H1 (cell line): ENCODE measurements at regions not wholly inside any gene's neighbourhood (a gene's known extent, or its start where the extent isn't known, plus 50 kb on each side); places are given as distances from the start of the nearest gene placed in this dataset.

Experiments
- CTCF ChIA-PET: fragments of 300-600 bp; sonication (Branson Sonifier 250); formaldehyde crosslinking; loops from one replicate; lab custom pipeline; 2021; ENCODE audit not compliant: partially characterized antibody; lab: Charles Lee
- POLR2A ChIA-PET: fragments of 300-600 bp; sonication (Branson Sonifier 250); formaldehyde crosslinking; loops from one replicate; lab custom pipeline; 2021; ENCODE audit warnings: inconsistent platforms; ENCODE audit not compliant: partially characterized antibody; lab: Charles Lee
- DNase-seq, 2 experiments: peaks; one replicate each; pipeline versions ENCODE4 v3.0.0 to v3.0.0-alpha.2; 2010 to 2022; ENCODE audit warnings: low spot score in 2 of 2, low read depth in 1 of 2, mixed read lengths in 1 of 2
- FAIRE-seq: peaks from 2 replicates; lab custom pipeline; 2011; peaks lifted over from hg19 to GRCh38; lab: Jason Lieb, UNC
- H2AFZ ChIP-seq: 2 replicates; pipeline ENCODE4 v1.8.1; 2012; ENCODE audit warnings: low read length, inconsistent platforms
- H2AK5ac ChIP-seq: 2 replicates; pipeline ENCODE4 v1.6.1; 2013; ENCODE audit warnings: low read depth, low read length
- H2BK120ac ChIP-seq: replicated peaks from 2 replicates; pipeline ENCODE3; 2013; ENCODE audit warnings: low read depth, low read length, inconsistent platforms
- H2BK12ac ChIP-seq: 2 replicates; pipeline ENCODE4 v1.6.1; 2013; ENCODE audit warnings: low read depth, low read length
- H2BK15ac ChIP-seq: 2 replicates; pipeline ENCODE4 v1.6.1; 2013; ENCODE audit warnings: low read length
- H2BK20ac ChIP-seq: 2 replicates; pipeline ENCODE4 v1.6.1; 2013; ENCODE audit warnings: low read length
- H2BK5ac ChIP-seq: 2 replicates; pipeline ENCODE4 v1.6.1; 2013; ENCODE audit warnings: low read depth, low read length
- H3K14ac ChIP-seq: 2 replicates; pipeline ENCODE4 v1.6.1; 2013; ENCODE audit warnings: inconsistent platforms; ENCODE audit not compliant: insufficient read length
- H3K18ac ChIP-seq: 2 replicates; pipeline ENCODE4 v1.6.1; 2013; ENCODE audit warnings: low read length; ENCODE audit errors: extremely low read depth
- H3K23ac ChIP-seq: 2 replicates; pipeline ENCODE4 v1.6.1; 2013; ENCODE audit warnings: inconsistent platforms; ENCODE audit not compliant: insufficient read length
- H3K23me2 ChIP-seq: 2 replicates; pipeline ENCODE4 v1.6.1; 2013; ENCODE audit warnings: low read depth, low read length
- H3K27ac ChIP-seq: 2 replicates; pipeline ENCODE4 v1.6.1; 2011; ENCODE audit warnings: low read depth, low read length, inconsistent platforms
- H3K27me3 ChIP-seq, 4 experiments: replicated peaks in 1 of 4; 1 replicate in 1 of 4; 2 replicates in 3 of 4; pipeline versions ENCODE4 v1.6.1 to v1.8.1; 2011 to 2013; ENCODE audit warnings: low read length in 3 of 4, mild to moderate bottlenecking in 3 of 4, inconsistent platforms in 2 of 4, mixed read lengths in 2 of 4, moderate library complexity in 1 of 4; ENCODE audit not compliant: control insufficient read depth in 3 of 4, insufficient read depth in 3 of 4; ENCODE audit errors: extremely low read depth in 1 of 4
- H3K36me3 ChIP-seq, 4 experiments: 2 replicates each; pipeline versions ENCODE4 v1.6.1 to v1.8.1; 2011 to 2013; ENCODE audit warnings: mild to moderate bottlenecking in 4 of 4, low read length in 3 of 4, moderate library complexity in 2 of 4, control low read depth in 1 of 4, inconsistent platforms in 1 of 4; ENCODE audit not compliant: insufficient read depth in 4 of 4, control insufficient read depth in 2 of 4
- H3K4ac ChIP-seq: replicated peaks from 2 replicates; pipeline ENCODE3; 2013; ENCODE audit warnings: low read length, low read depth, mixed read lengths, inconsistent platforms; ENCODE audit not compliant: insufficient read length
- H3K4me1 ChIP-seq, 4 experiments: replicated peaks in 1 of 4; 1 replicate in 1 of 4; 2 replicates in 3 of 4; pipeline versions ENCODE4 v1.6.1 to v1.8.1; 2011 to 2013; ENCODE audit warnings: low read length in 3 of 4, inconsistent platforms in 2 of 4, mixed read lengths in 1 of 4; ENCODE audit not compliant: insufficient read depth in 4 of 4, control insufficient read depth in 3 of 4
- H3K4me2 ChIP-seq, 2 experiments: 2 replicates each; pipeline versions ENCODE4 v1.6.1 to v1.8.1; 2011 to 2013; ENCODE audit warnings: low read depth in 2 of 2, low read length in 2 of 2, control low read depth in 1 of 2, inconsistent platforms in 1 of 2, mild to moderate bottlenecking in 1 of 2; ENCODE audit not compliant: insufficient read depth in 1 of 2
- H3K4me3 ChIP-seq, 4 experiments: fragments of 200-600, 300-600 bp in 1 of 4; sonication (generic), shearing (Covaris generic), sonication (Bioruptor Twin) in 1 of 4; 2 replicates each; pipeline versions ENCODE4 v1.5.1 to v1.8.1; 2011 to 2016; ENCODE audit warnings: low read length in 4 of 4, low read depth in 3 of 4, control low read depth in 2 of 4, inconsistent platforms in 2 of 4, mild to moderate bottlenecking in 2 of 4, mixed read lengths in 1 of 4, moderate library complexity in 1 of 4; ENCODE audit not compliant: insufficient read depth in 2 of 4; ENCODE audit errors: extremely low read depth in 1 of 4
- H3K56ac ChIP-seq: replicated peaks from 2 replicates; pipeline ENCODE3; 2013; ENCODE audit warnings: low read depth, mild to moderate bottlenecking, mixed read lengths, low read length, inconsistent platforms; ENCODE audit not compliant: insufficient read length
- H3K79me1 ChIP-seq: 2 replicates; pipeline ENCODE4 v1.6.1; 2013; ENCODE audit warnings: low read depth, low read length, control low read depth
- H3K79me2 ChIP-seq, 2 experiments: 2 replicates each; pipeline versions ENCODE4 v1.6.1 to v1.8.1; 2012 to 2013; ENCODE audit warnings: low read length in 2 of 2, mild to moderate bottlenecking in 2 of 2, inconsistent platforms in 1 of 2; ENCODE audit not compliant: insufficient read depth in 2 of 2, control insufficient read depth in 1 of 2
- H3K9ac ChIP-seq, 4 experiments: replicated peaks in 1 of 4; 1 replicate in 1 of 4; 2 replicates in 3 of 4; pipeline versions ENCODE4 v1.6.1 to v1.8.1; 2011 to 2013; ENCODE audit warnings: low read depth in 3 of 4, low read length in 3 of 4, control low read depth in 2 of 4, mild to moderate bottlenecking in 2 of 4, moderate library complexity in 2 of 4, inconsistent platforms in 1 of 4; ENCODE audit errors: extremely low read depth in 1 of 4
- H3K9me3 ChIP-seq, 2 experiments: 2 replicates each; pipeline versions ENCODE4 v1.6.1 to v1.8.1; 2012 to 2013; ENCODE audit warnings: mild to moderate bottlenecking in 2 of 2, moderate library complexity in 2 of 2, control low read depth in 1 of 2, inconsistent platforms in 1 of 2, low read depth in 1 of 2, low read length in 1 of 2, mixed read lengths in 1 of 2; ENCODE audit not compliant: insufficient read depth in 2 of 2
- H4K20me1 ChIP-seq, 2 experiments: replicated peaks in 1 of 2; 2 replicates each; pipeline versions ENCODE3 to v1.8.1; 2011 to 2013; ENCODE audit warnings: inconsistent platforms in 2 of 2, low read length in 2 of 2, mild to moderate bottlenecking in 1 of 2; ENCODE audit not compliant: insufficient read depth in 2 of 2, control insufficient read depth in 1 of 2
- H4K5ac ChIP-seq: 2 replicates; pipeline ENCODE4 v1.6.1; 2013; ENCODE audit warnings: low read length, low read depth, mixed read lengths, inconsistent platforms; ENCODE audit not compliant: insufficient read length
- H4K8ac ChIP-seq: 2 replicates; pipeline ENCODE4 v1.8.0; 2013; ENCODE audit warnings: mild to moderate bottlenecking, moderate library complexity, low read length, inconsistent platforms; ENCODE audit not compliant: insufficient read depth; ENCODE audit errors: extremely low read depth
- H4K91ac ChIP-seq: replicated peaks from 2 replicates; pipeline ENCODE3; 2013; ENCODE audit warnings: low read length, mixed read lengths, inconsistent platforms; ENCODE audit not compliant: insufficient read length
- CBX8 ChIP-seq: fragments of 300-800, 300-1000 bp; sonication (generic); IDR thresholded peaks from 2 replicates; pipeline ENCODE4 v1.7.1; 2016; ENCODE audit warnings: low read depth, low read length, borderline replicate concordance
- FOSL1 ChIP-seq: IDR thresholded peaks from 2 replicates; pipeline ENCODE4 v1.6.1; 2011; ENCODE audit warnings: mild to moderate bottlenecking, low read depth, low read length, moderate library complexity; ENCODE audit not compliant: insufficient read depth
- GABPA ChIP-seq: IDR thresholded peaks from 2 replicates; pipeline ENCODE4 v1.6.1; 2011; ENCODE audit warnings: mild to moderate bottlenecking, low read length, moderate library complexity, borderline replicate concordance; ENCODE audit not compliant: insufficient read depth
- GTF2F1 ChIP-seq: IDR thresholded peaks from 2 replicates; pipeline ENCODE4 v1.6.1; 2012; ENCODE audit warnings: low read depth, low read length, improper control_type of control experiment, borderline replicate concordance
- NRF1 ChIP-seq: IDR thresholded peaks from 2 replicates; pipeline ENCODE4 v1.6.1; 2011; ENCODE audit warnings: mild to moderate bottlenecking, low read depth, low read length, improper control_type of control experiment
- RNF2 ChIP-seq: fragments of 200-900, 300-1000 bp; sonication (generic); IDR thresholded peaks from 2 replicates; pipeline ENCODE4 v1.7.1; 2016; ENCODE audit warnings: borderline replicate concordance, low read depth, mild to moderate bottlenecking, antibody characterized with exemption, low read length; ENCODE audit not compliant: poor library complexity, severe bottlenecking; ENCODE audit errors: missing control alignments
- SP1 ChIP-seq: IDR thresholded peaks from 2 replicates; pipeline ENCODE4 v1.6.1; 2011; ENCODE audit warnings: low read depth, low read length
- SP2 ChIP-seq: IDR thresholded peaks from 2 replicates; pipeline ENCODE4 v1.6.1; 2012; ENCODE audit warnings: mild to moderate bottlenecking, low read length, inconsistent platforms
- YY1 ChIP-seq: IDR thresholded peaks from 2 replicates; pipeline ENCODE4 v1.6.1; 2011; ENCODE audit warnings: low read depth, mild to moderate bottlenecking, low read length
- WGBS, 2 experiments: shearing (Covaris generic) in 1 of 2; methylation state at CpG; one replicate each; pipeline versions ENCODE4 v1.1.6 to v1.1.7; 2013 to 2015; ENCODE audit warnings: low lambda C conversion rate in 2 of 2, mixed read lengths in 2 of 2, inconsistent platforms in 1 of 2, low coverage in 1 of 2, missing lambda C conversion rate in 1 of 2; ENCODE audit not compliant: insufficient replicate concordance in 2 of 2, insufficient coverage in 1 of 2, insufficient read length in 1 of 2; ENCODE audit errors: extremely low coverage in 1 of 2, missing lambda C conversion rate in 1 of 2; 5-methylcytosine and 5-hydroxymethylcytosine counted together
- TF ChIP-seq, protein P1 (sequence below), 3 experiments: IDR thresholded peaks; 1 replicate in 2 of 3; 2 replicates in 1 of 3; pipeline versions ENCODE4 v1.5.1 to v1.6.1; 2011; ENCODE audit warnings: low read length in 3 of 3, mild to moderate bottlenecking in 3 of 3, inconsistent platforms in 2 of 3, low read depth in 1 of 3, moderate library complexity in 1 of 3; ENCODE audit not compliant: insufficient read depth in 1 of 3; ENCODE audit errors: control extremely low read depth in 1 of 3

DNA sequence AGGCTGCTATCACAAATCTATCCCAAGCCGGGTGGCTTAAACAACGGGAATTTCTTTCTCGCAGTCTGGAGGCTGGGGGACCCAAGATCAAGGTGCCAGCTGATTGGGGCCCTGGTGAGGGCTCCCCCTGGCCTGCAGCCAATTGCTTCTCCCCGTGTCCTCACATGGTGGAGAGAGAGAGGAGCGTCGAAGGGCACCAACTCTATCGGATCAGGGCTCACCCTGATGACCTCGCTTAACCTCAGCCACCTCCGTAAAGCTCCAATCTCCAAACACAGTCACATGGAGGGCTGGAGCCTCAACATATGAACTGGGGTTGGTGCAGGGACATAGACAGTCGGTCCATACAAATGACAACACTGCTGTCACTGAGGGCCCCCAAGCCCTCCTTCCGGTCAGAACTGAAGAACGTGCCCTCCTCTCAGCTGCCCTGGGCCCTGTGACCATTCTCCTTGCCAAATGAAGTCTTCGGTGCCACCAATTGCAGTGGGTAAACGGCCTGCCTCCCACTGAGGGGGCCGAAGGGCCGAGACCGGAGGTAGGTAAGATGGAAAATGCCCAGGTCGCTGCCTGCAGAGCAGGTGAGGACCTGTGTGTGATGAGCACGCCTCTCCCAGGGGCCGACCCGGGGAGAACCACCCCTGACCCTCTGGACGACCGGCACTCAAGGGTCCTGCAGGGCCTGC is 211.0 kb downstream of the TOMM20 start:
- Histone ChIP-seq H3K14ac (no peak overlapping the region), H3K79me1 (no peaks in the 10 kb centered on the region), H4K8ac (no peak overlapping the region; the same call in 1 of the 2 replicates), H4K20me1 (no peaks in the 10 kb centered on the region), H3K27ac (no peak overlapping the region), H3K4me2 (no peak overlapping the region), H4K5ac (no peak overlapping the region), H2BK5ac (peak overlapping the region; percentile 68; the same call in 1 of the 2 replicates), H2AFZ (no peak overlapping the region), H2BK12ac (peak overlapping the region; percentile 63; the same call in 1 of the 2 replicates), H2BK120ac (no peak overlapping the region), H3K23me2 (no peaks in the 10 kb centered on the region), H3K9me3 (peaks cover 0 to 2% of the 10 kb centered on the region in 2 experiments; a peak in 1 of 4 replicates), H3K56ac (no peak overlapping the region), H2BK20ac (0 out of 2 replicates have a peak overlapping the region, but pooled peaks have one; percentile 77), H3K79me2 (no peaks in the 10 kb centered on the region), H3K4me3 (no peak overlapping the region), H3K36me3 (no peaks in the 10 kb centered on the region), H3K4me1 (peaks cover 2 to 19% (median 9%) of the 10 kb centered on the region in 4 experiments), H3K23ac (no peak overlapping the region), H3K27me3 (no peaks in the 10 kb centered on the region), H3K4ac (no peak overlapping the region), H3K9ac (no peak overlapping the region), H2BK15ac (no peak overlapping the region), H4K91ac (no peak overlapping the region), H3K18ac (peak overlapping the region; percentile 64; the same call in 1 of the 2 replicates), H2AK5ac (no peak overlapping the region)
- CTCF ChIA-PET = interaction anchor here (1.1 kb wide), 1 partner anchor 140 kb away, joined by 3 read pairs; no protein-coding TSS in a partner anchor
- POLR2A ChIA-PET = interaction anchor here (0.9 kb wide), 1 partner anchor 307 kb away, joined by 3 read pairs; the partner anchor contains the start of gene IRF2BP2
- 90% methylated on average over 23 of the region's 23 CpGs; no CpG with 5 or more reads in 1 of the 2 experiments for WGBS, 2 experiments
- DNase-seq = no peak
- no peak for FAIRE-seq
- TF ChIP-seq GABPA = no peak
- TF ChIP-seq YY1 = no peak
- TF ChIP-seq SP1 = no peak
- no peak for TF ChIP-seq GTF2F1
- TF ChIP-seq, protein P1, sequence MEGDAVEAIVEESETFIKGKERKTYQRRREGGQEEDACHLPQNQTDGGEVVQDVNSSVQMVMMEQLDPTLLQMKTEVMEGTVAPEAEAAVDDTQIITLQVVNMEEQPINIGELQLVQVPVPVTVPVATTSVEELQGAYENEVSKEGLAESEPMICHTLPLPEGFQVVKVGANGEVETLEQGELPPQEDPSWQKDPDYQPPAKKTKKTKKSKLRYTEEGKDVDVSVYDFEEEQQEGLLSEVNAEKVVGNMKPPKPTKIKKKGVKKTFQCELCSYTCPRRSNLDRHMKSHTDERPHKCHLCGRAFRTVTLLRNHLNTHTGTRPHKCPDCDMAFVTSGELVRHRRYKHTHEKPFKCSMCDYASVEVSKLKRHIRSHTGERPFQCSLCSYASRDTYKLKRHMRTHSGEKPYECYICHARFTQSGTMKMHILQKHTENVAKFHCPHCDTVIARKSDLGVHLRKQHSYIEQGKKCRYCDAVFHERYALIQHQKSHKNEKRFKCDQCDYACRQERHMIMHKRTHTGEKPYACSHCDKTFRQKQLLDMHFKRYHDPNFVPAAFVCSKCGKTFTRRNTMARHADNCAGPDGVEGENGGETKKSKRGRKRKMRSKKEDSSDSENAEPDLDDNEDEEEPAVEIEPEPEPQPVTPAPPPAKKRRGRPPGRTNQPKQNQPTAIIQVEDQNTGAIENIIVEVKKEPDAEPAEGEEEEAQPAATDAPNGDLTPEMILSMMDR (IDR thresholded peaks at IDR 0.05; ENCODE audit: control extremely low read depth in 1 of 3, insufficient read depth in 1 of 3, low read depth in 1 of 3, low read length in 3 of 3) = no peak
- TF ChIP-seq FOSL1 = no peak
- no peak for TF ChIP-seq NRF1
- TF ChIP-seq CBX8 = no peak
- no peak for TF ChIP-seq SP2
- no peak for TF ChIP-seq RNF2
